GM12891 (cell line): ENCODE measurements at regions not wholly inside any gene's neighbourhood (a gene's known extent, or its start where the extent isn't known, plus 50 kb on each side); places are given as distances from the start of the nearest gene placed in this dataset.

ENCODE experiments used
- PAX5 ChIP-seq: IDR thresholded peaks from 2 replicates; pipeline ENCODE4 v1.6.1; 2011; ENCODE audit warnings: low read length, moderate library complexity, mild to moderate bottlenecking; ENCODE audit not compliant: insufficient read depth, severe bottlenecking
- POLR2A ChIP-seq: IDR thresholded peaks from 2 replicates; pipeline ENCODE4 v1.6.1; 2011; ENCODE audit warnings: low read depth, low read length, control low read depth
- POLR2AphosphoS5 ChIP-seq: IDR thresholded peaks from 2 replicates; pipeline ENCODE4 v1.6.1; 2011; ENCODE audit warnings: low read depth, low read length, control low read depth
- SPI1 ChIP-seq: IDR thresholded peaks from 2 replicates; pipeline ENCODE4 v1.6.1; 2011; ENCODE audit warnings: low read depth, low read length, control low read depth
- TAF1 ChIP-seq: IDR thresholded peaks from 2 replicates; pipeline ENCODE4 v1.6.1; 2011; ENCODE audit warnings: low read depth, low read length, control low read depth

DNA sequence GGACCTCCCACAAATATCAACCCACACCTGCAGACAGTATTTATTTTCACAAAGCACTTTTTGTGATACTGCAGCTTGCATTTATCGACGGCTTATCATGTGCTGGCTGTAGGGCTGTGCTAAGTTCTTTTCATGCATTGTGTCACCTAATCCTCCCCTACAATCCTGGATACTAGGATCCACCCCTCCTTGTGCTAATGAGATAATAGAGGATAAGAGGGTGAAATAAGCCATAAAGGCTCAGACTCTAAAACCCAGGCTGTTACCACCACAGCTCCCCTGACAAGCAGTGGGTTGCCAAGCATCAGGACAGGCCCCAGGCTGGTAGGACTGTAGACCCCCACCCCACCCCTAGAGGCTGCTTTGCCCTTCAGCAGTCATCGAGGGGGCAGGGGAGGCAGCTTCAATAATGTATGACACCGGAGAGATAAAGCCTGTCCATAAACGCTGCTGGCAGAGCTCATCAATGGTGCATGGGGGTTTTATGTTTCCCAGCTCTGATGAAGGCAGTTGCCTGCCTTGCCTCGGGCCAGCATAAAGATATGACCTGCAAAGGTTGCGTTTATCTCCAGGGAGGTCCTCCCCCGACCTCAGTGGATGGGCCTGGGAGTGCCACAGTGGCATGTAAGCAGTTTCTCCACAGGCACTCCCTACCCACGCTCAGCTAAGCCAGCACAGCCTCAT, 73.9 kb upstream of the C16orf82 start:
- no peak for TF ChIP-seq POLR2A
- no peak for TF ChIP-seq TAF1
- TF ChIP-seq SPI1, result no peak
- TF ChIP-seq POLR2AphosphoS5, result no peak
- TF ChIP-seq PAX5, result no peak
